Activated CD4-positive, alpha-beta T cell treated with anti-CD3 and anti-CD28 coated beads, Interleukin-2, amount 50 U/mL, for 48 hours (primary cell): ENCODE measurements at regions not wholly inside any gene's neighbourhood (a gene's known extent, or its start where the extent isn't known, plus 50 kb on each side); places are given as distances from the start of the nearest gene placed in this dataset.
"Not testable (repeated sequence)": the region's sequence is repeated elsewhere in the genome, so short reads cannot be mapped to it uniquely, and the experiment has no call there.

ENCODE experiments used
- DNase-seq, 2 experiments: peaks; one replicate each; pipeline ENCODE4 v3.0.0-alpha.2; 2020

- no peak for DNase-seq
Observed at GRCh38 chr5:86981898-86982297, 285.8 kb upstream of the RASA1 start.

GRCh38 chr5:86983208-86983607 is 284.5 kb upstream of the RASA1 start:
- no peak for DNase-seq

- DNase-seq: no peak
Observed at GRCh38 chr5:86986837-86987236, 280.8 kb upstream of the RASA1 start.

GRCh38 chr5:86997516-86997915 is 270.2 kb upstream of the RASA1 start:
- no peak for DNase-seq

GRCh38 chr5:86999951-87000350 is 267.7 kb upstream of the RASA1 start:
- no peak for DNase-seq

GRCh38 chr5:87002485-87002884 is 265.2 kb upstream of the RASA1 start:
- DNase-seq: no peak

GRCh38 chr5:87004101-87004500 is 263.6 kb upstream of the RASA1 start:
- no peak for DNase-seq

- no peak for DNase-seq
Observed at GRCh38 chr5:87007737-87008136, 259.9 kb upstream of the RASA1 start.

- no peak for DNase-seq
Observed at GRCh38 chr5:87008751-87009560, 258.7 kb upstream of the RASA1 start.

GRCh38 chr5:87010736-87011135 is 256.9 kb upstream of the RASA1 start:
- DNase-seq: no peak

- no peak for DNase-seq
Observed at GRCh38 chr5:87015901-87016300, 251.8 kb upstream of the RASA1 start.

GRCh38 chr5:87020099-87020934 is 247.4 kb upstream of the RASA1 start:
- DNase-seq: peak; percentile 23 to 27

GRCh38 chr5:87022415-87022814 is 245.3 kb upstream of the RASA1 start:
- DNase-seq: no peak

- no peak for DNase-seq
Observed at GRCh38 chr5:87027570-87027969, 240.1 kb upstream of the RASA1 start.

GRCh38 chr5:87029951-87030350 is 237.7 kb upstream of the RASA1 start:
- DNase-seq: no peak

GRCh38 chr5:87030699-87031098 is 237.0 kb upstream of the RASA1 start:
- DNase-seq: no peak

GRCh38 chr5:87034557-87034956 is 233.1 kb upstream of the RASA1 start:
- DNase-seq: no peak

GRCh38 chr5:87042554-87042953 is 225.1 kb upstream of the RASA1 start:
- no peak for DNase-seq

GRCh38 chr5:87048156-87048555 is 219.5 kb upstream of the RASA1 start:
- no peak for DNase-seq

GRCh38 chr5:87049012-87049411 is 218.7 kb upstream of the RASA1 start:
- not testable (repeated sequence) for DNase-seq

- no peak for DNase-seq
Observed at GRCh38 chr5:87051502-87052113, 216.1 kb upstream of the RASA1 start.

- DNase-seq: no peak
Observed at GRCh38 chr5:87053146-87053545, 214.5 kb upstream of the RASA1 start.

- no peak for DNase-seq
Observed at GRCh38 chr5:87054821-87055220, 212.9 kb upstream of the RASA1 start.

GRCh38 chr5:87061046-87061445 is 206.6 kb upstream of the RASA1 start:
- DNase-seq: no peak
